ENCODE measurements at regions not wholly inside any gene's neighbourhood (a gene's known extent, or its start where the extent isn't known, plus 50 kb on each side); places are given as distances from the start of the nearest gene placed in this dataset.

- TF ChIP-seq YY1 (IDR thresholded peaks at IDR 0.05; ENCODE audit: extremely low read depth, insufficient replicate concordance, low read depth, low read length) (no peak), ZNF274 (IDR thresholded peaks at IDR 0.05; ENCODE audit: low read depth, low read length) (no peak), CTCF (IDR thresholded peaks at IDR 0.05 in 2 of 3, conservative IDR thresholded peaks at IDR 0.05 in 1 of 3; ENCODE audit: borderline replicate concordance in 1 of 3, insufficient read depth in 1 of 3, low read depth in 2 of 3, low read length in 2 of 3) (no peak), POLR2A (IDR thresholded peaks at IDR 0.05; ENCODE audit: borderline replicate concordance, extremely low read depth, insufficient read depth, insufficient read length) (no peak), POLR2AphosphoS5 (IDR thresholded peaks at IDR 0.05; ENCODE audit: low read depth, low read length) (no peak), SIN3A (IDR thresholded peaks at IDR 0.05; ENCODE audit: low read depth) (no peak), SP1 (IDR thresholded peaks at IDR 0.05; ENCODE audit: low read depth) (no peak), EZH2phosphoT487 (IDR thresholded peaks at IDR 0.05; ENCODE audit: borderline replicate concordance) (no peak)
- TF ChIP-seq, protein P1, sequence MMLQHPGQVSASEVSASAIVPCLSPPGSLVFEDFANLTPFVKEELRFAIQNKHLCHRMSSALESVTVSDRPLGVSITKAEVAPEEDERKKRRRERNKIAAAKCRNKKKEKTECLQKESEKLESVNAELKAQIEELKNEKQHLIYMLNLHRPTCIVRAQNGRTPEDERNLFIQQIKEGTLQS (IDR thresholded peaks at IDR 0.05): no peak
Measured at GRCh38 chr4:107312366-107312765, 276.3 kb upstream of the DKK2 start.
